ENCODE measurements at regions not wholly inside any gene's neighbourhood (a gene's known extent, or its start where the extent isn't known, plus 50 kb on each side); places are given as distances from the start of the nearest gene placed in this dataset.

GRCh38 chr5:7317751-7318150 lies 78.2 kb upstream of the ADCY2 start:
- no peak for DNase-seq

DNA sequence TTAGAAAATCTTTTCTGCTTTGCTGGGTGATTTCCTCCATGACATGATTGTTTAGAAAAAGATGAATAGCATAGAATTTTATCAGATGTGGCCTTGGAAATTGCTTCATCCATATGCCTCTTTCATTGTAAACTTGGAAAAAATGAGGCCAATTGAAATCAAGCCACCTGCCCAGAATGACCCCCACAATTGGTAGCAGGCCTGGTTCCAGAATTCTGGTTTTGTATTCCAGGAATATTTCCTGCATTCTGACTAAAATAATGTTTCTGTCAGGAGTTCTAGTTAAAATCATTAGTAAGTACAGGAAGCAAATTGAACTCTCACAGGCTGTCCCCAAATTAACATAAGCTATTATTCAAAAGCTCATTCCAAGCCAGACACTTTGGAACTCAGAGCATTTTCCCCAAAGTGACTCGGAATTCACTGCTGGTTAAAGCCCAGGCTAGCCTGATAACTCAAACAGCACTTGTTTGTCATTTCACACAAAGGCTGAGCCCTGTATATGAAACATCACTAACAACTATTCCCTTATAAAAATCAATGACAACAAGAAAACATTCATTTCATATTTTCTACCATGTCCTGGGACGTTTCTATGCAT lies 75.1 kb upstream of the ADCY2 start:
- DNase-seq = no peak

DNA sequence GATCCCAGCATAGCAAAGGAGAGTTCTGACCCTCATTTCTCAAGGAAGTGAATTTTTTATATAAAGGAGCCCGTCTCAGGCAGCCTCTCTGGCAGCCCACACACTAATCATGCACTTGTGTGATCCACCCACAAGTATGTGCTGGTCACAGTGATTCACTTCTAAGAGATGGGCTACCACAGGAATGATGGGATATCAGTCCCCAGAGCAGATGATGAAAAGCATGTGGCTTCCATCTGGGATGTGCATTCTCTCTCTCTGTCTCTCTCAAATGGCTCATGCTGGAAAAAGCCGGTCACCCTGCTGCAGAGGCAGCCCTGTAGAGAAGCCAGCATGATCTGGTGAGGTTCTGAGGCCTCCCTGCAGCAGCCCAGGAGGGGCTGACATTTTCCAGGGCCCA lies 74.2 kb upstream of the ADCY2 start:
- no peak for DNase-seq

DNA sequence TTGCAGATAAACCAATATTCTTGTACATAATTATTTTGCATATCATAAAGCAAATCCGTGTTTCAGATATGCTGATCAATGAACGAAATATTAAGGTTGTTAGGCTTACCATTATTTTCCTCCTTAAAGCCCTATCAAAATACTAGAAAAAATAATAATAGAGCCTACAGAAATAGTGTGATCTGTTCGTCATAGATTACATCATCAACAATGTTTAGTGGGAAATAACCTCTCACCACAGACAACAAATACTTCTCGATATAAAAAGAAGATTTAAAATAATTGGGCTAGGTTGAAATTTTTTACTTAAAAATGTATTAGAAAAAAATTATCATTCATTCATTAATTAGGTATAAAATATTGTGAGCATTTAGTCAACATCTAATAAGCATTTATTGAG lies 71.0 kb upstream of the ADCY2 start:
- DNase-seq = no peak

DNA sequence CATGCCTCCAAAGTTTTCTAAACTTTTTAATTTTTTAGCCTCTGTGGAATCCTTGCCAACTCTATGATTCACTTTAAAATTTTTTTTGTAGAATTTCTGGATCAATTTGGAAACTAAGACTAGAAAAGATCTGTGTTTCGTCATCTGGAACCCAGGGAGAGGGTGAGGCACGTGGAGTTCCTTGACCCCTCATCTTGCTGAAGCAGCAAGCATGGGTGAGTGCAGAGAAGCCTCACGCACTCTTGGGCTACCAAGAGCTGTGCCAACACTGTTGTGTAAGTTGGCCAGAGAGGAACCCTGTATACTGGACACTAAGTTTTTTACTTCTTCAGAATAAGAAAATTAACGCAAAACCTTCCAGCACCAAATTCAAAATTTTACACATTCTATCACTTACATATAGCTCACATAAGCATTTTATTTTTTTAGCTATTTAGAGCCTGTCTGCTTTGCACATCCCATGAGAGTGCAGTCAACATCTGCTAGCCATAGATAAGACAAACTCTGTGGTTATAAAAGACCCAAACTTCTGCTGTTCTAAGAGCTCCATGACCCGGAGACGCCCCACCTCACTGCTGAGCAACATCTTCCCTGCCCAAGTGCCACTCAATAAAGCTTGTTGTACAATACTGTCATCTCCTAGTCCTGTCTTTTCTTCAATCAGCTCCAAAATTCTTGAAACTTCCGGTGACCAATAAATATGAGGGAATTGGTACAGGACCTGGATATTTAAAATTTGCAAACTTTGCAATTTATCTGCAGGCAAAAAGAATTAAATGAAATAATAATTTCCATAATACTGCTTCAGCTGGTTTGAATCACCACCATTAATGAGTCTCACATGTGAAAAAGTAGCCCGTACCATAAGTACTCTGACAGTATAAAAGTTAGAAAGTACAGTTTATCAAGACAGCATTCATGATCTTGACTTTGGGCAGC lies 69.7 kb upstream of the ADCY2 start:
- no peak for DNase-seq

DNA sequence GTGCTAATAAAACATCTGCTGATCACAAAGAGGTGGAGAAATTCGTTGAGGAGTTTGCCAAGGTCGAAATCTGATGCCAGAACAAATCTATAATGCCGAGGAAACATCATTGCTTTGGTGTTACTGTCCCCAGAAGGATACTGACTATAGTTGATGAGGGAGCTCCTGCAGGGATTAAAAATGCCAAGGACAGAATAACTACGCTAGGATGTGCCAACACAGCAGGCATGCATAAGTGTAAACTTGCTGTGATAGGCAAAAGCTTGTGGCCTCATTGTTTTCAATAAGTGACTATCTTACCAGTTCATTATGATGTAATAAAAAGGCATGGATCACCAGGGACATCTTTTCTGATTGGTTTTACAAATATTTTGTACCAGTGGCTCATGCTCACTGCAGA lies 66.8 kb upstream of the ADCY2 start:
- DNase-seq = no peak

DNA sequence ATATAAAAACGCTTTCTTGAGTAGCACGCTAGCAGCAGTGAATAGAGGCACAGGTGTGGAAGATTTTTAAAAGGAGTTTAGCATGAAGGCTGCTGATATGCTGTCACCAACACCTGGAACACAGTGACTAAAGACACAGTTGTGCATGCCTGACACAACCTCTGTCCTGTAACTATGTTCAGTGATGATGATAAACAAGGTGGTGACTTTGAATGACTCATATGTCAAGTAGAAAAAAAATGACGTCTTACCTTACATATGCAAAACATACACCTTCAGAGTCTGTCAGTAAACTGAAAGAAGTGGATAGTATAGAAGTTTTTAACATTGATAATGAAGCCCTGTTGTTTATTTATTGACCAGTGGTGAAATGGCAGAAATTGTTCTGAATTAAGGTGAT lies 66.2 kb upstream of the ADCY2 start:
- DNase-seq = no peak

DNA sequence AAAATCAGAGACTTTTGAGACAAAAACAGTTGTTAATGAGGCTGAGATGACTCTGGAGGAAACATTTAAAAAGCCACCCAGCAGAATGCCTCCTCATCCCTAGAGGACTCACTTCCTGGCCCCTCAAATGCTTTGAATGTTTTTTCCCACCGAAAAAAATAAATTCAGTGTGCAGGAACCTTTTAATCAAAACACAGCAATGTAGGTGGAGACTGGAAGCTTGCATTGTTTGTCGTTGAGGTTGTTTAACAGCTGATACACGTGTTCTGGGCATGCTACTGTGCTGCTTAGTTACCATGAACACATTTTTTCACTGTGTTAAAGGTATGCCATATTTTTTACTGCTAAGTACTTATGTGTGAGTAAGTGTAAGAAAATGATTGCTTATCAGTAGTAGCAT lies 65.7 kb upstream of the ADCY2 start:
- DNase-seq = no peak

- peak in 1 of 2 experiments; percentile 14 for DNase-seq
Observed at GRCh38 chr5:7331131-7331530, 64.8 kb upstream of the ADCY2 start.

Measured in NCI-H1930 (cell line).